Esophagus muscularis mucosa (tissue), 4 donors: ENCODE measurements at regions not wholly inside any gene's neighbourhood (a gene's known extent, or its start where the extent isn't known, plus 50 kb on each side); places are given as distances from the start of the nearest gene placed in this dataset.

Experiments
- DNase-seq: peaks from one replicate; pipeline ENCODE4 v3.0.0-alpha.2; 2017; ENCODE audit errors: extremely low spot score
- H3K27ac ChIP-seq, 4 donors: fragments of 200-600 bp; sonication (generic); replicated peaks in 1 of 4; 1 replicate in 3 of 4; 2 replicates in 1 of 4; pipeline ENCODE4 v1.5.1; 2016 to 2019; ENCODE audit warnings: mild to moderate bottlenecking in 1 of 4
- H3K27me3 ChIP-seq, 4 donors: fragments of 200-600 bp; sonication (generic); one replicate each; pipeline versions ENCODE4 v1.5.1 to v1.6.0; 2016 to 2019
- H3K36me3 ChIP-seq, 4 donors: fragments of 200-600 bp; sonication (generic); one replicate each; pipeline ENCODE4 v1.5.1; 2016 to 2019
- H3K4me1 ChIP-seq, 4 donors: fragments of 200-600 bp; sonication (generic); one replicate each; pipeline ENCODE4 v1.5.1; 2016 to 2019
- H3K4me3 ChIP-seq, 4 donors: fragments of 200-600 bp; sonication (generic); 1 replicate in 2 of 4; 2 replicates in 2 of 4; pipeline ENCODE4 v1.5.1; 2016 to 2019; ENCODE audit warnings: mild to moderate bottlenecking in 4 of 4, moderate library complexity in 1 of 4
- H3K9me3 ChIP-seq, 4 donors: fragments of 200-600 bp; sonication (generic); 1 replicate in 3 of 4; 2 replicates in 1 of 4; pipeline ENCODE4 v1.5.1; 2016 to 2019
- EP300 ChIP-seq: sonication (generic); formaldehyde crosslinking; IDR thresholded peaks from one replicate; pipeline ENCODE4 v1.6.1; 2017; ENCODE audit warnings: antibody characterized with exemption
- POLR2A ChIP-seq: fragments of 450-650 bp; IDR thresholded peaks from one replicate; pipeline ENCODE4 v1.6.1; 2017; ENCODE audit warnings: antibody characterized with exemption, moderate library complexity, mild to moderate bottlenecking, low read depth
- POLR2AphosphoS5 ChIP-seq, 2 donors: sonication (generic); formaldehyde crosslinking; IDR thresholded peaks; one replicate each; pipeline ENCODE4 v1.6.1; 2017; ENCODE audit warnings: antibody characterized with exemption in 2 of 2
- WGBS: methylation state at CpG from one replicate; pipeline ENCODE4 v1.1.5; 2018; 5-methylcytosine and 5-hydroxymethylcytosine counted together
- intact Hi-C: fragments of 100-400 bp; cut with DNase I; formaldehyde crosslinking; loops from one replicate; pipeline ENCODE4 v1.15.1; 2023
- TF ChIP-seq, protein P1 (sequence below), 3 experiments: fragments of 200-600 bp in 2 of 3; fragments of 450-650 bp in 1 of 3; sonication (generic) in 2 of 3; IDR thresholded peaks; one replicate each; pipeline ENCODE4 v1.5.1; 2017 to 2019; ENCODE audit warnings: antibody characterized with exemption in 3 of 3, mild to moderate bottlenecking in 2 of 3, moderate library complexity in 1 of 3

DNA sequence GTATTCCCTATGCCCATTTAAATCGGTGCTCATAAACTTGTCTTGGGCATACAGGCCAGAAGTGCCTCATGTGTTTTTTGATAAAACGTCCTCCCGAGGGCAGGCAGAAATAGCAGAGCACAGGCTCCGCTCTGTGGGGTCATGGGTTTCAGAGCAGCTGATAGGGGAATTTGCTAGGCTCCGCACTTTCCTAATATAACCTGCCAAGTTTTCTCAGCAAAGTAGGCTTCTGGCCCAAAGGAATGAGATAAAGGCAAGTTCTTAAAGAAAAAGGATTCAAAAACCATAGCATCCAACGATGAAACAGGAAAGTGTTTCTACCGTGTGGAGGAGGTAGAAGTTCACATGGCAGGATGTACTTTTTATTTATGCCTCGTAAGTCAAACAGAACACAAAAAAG, 69.8 kb upstream of the RALGAPA2 start:
- 26% methylated on average over 8 of the region's 8 CpGs for WGBS
- H3K9me3 ChIP-seq: no peaks in the 10 kb centered on the region
- intact Hi-C loops: no loop called here
- no peaks in the 10 kb centered on the region for H3K27me3 ChIP-seq
- DNase-seq: no peak
- TF ChIP-seq, protein P1, sequence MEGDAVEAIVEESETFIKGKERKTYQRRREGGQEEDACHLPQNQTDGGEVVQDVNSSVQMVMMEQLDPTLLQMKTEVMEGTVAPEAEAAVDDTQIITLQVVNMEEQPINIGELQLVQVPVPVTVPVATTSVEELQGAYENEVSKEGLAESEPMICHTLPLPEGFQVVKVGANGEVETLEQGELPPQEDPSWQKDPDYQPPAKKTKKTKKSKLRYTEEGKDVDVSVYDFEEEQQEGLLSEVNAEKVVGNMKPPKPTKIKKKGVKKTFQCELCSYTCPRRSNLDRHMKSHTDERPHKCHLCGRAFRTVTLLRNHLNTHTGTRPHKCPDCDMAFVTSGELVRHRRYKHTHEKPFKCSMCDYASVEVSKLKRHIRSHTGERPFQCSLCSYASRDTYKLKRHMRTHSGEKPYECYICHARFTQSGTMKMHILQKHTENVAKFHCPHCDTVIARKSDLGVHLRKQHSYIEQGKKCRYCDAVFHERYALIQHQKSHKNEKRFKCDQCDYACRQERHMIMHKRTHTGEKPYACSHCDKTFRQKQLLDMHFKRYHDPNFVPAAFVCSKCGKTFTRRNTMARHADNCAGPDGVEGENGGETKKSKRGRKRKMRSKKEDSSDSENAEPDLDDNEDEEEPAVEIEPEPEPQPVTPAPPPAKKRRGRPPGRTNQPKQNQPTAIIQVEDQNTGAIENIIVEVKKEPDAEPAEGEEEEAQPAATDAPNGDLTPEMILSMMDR (IDR thresholded peaks at IDR 0.05): no peak
- no peak for TF ChIP-seq POLR2A
- TF ChIP-seq EP300: no peak
- no peak for TF ChIP-seq POLR2AphosphoS5 (IDR thresholded peaks at IDR 0.05)
- peaks cover 0 to 18% (median 0%) of the 10 kb centered on the region in 4 donors for H3K4me1 ChIP-seq
- no peaks in the 10 kb centered on the region for H3K36me3 ChIP-seq
- no peak overlapping the region for H3K4me3 ChIP-seq
- H3K27ac ChIP-seq: no peak overlapping the region

DNA sequence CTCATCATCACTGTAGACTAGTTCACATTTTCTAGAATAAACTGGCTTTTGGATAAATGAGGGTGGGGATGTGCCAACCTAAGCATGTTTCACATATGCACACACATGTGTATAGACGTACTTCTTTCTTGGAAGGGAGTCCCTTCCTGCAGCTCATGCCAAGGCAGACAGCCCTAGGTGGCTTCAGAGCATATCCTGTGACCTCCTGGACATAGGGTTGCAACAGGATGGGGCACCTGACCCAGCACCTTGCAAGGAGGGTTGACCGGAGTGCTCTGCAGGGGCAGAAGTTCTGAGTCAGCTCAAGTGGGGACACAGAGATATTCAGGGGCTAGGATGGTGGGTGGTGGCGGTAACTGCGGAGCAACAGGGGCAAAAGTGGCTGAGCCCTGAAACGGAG, 68.6 kb upstream of the RALGAPA2 start:
- Histone ChIP-seq H3K4me1 (peaks cover 0 to 18% (median 0%) of the 10 kb centered on the region in 4 donors), H3K9me3 (no peaks in the 10 kb centered on the region), H3K36me3 (no peaks in the 10 kb centered on the region), H3K27me3 (no peaks in the 10 kb centered on the region), H3K27ac (no peak overlapping the region), H3K4me3 (no peak overlapping the region)
- intact Hi-C loops: no loop called here
- WGBS: 95% methylated on average over 5 of the region's 5 CpGs
- no peak for DNase-seq
- TF ChIP-seq POLR2AphosphoS5 (IDR thresholded peaks at IDR 0.05): no peak

DNA sequence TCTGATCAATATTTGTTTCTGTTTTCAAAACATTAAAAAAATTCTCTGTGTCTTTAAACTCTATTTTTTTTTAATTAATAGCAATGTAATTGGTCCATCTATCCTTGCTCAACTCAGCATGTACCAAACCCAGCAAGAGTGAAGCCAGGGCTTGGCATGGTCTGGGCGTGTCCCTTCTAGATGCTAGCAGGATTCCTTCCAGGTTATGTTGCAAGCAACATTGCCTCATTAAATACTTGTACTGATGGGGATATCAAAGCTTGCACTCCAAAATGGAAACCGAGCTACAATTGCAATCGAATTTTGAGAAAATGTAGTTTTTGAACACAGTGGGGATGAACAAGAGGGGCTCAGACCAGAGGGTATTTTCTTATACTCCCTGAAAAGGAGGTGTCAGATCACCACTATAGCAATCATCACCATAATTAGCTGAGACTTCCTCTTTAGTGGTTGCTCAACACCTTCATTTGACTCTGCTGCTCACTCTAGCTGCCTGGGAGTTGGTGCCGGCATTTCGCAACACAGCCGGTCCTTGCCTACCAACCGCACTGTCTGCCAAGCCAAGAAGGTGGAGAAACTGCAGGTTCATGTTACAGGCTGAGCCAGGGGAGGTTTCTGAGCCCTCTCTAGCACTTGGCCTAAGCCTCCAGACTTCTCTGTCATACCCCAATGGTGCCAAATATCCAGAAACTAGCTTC, 67.8 kb upstream of the RALGAPA2 start:
- peaks cover 0 to 18% (median 0%) of the 10 kb centered on the region in 4 donors for H3K4me1 ChIP-seq
- intact Hi-C loops: no loop called here
- H3K9me3 ChIP-seq: no peaks in the 10 kb centered on the region
- peak in 1 of 2 donors; percentile 24 for TF ChIP-seq POLR2AphosphoS5 (IDR thresholded peaks at IDR 0.05)
- no peak for TF ChIP-seq POLR2A
- 62% methylated on average over 7 of the region's 7 CpGs for WGBS
- DNase-seq: no peak
- H3K36me3 ChIP-seq: no peaks in the 10 kb centered on the region
- no peak overlapping the region for H3K27ac ChIP-seq
- no peak overlapping the region for H3K4me3 ChIP-seq
- H3K27me3 ChIP-seq: no peaks in the 10 kb centered on the region

DNA sequence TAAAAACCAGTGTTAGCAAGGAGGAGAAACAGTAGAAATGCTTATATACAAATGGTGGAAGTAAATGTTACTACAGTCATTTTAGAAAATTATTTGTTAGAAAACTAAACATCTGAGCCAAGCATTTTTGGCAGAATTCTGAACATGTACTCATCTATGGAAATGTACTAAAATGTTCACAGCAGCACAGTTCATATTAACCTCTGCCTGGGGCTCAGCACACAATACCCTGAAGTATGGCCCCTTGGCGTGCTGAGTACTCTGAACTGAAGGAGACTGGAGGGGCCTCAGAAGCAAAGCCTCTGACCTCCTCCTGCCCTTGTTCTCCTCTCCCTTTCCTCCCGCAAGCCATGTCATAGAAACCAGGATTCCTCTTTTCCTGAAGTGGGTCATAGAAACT, 66.2 kb upstream of the RALGAPA2 start:
- intact Hi-C loops: no loop called here
- no peak for DNase-seq
- Histone ChIP-seq H3K27ac (no peak overlapping the region), H3K4me1 (peaks cover 0 to 18% (median 0%) of the 10 kb centered on the region in 4 donors), H3K36me3 (no peaks in the 10 kb centered on the region), H3K9me3 (no peaks in the 10 kb centered on the region), H3K27me3 (no peaks in the 10 kb centered on the region), H3K4me3 (no peak overlapping the region)
- TF ChIP-seq POLR2AphosphoS5 (IDR thresholded peaks at IDR 0.05): no peak
- TF ChIP-seq POLR2A: no peak
- TF ChIP-seq EP300: no peak
- TF ChIP-seq, protein P1 (IDR thresholded peaks at IDR 0.05): no peak
- WGBS: 88% methylated on average over 1 of the region's 2 CpGs

DNA sequence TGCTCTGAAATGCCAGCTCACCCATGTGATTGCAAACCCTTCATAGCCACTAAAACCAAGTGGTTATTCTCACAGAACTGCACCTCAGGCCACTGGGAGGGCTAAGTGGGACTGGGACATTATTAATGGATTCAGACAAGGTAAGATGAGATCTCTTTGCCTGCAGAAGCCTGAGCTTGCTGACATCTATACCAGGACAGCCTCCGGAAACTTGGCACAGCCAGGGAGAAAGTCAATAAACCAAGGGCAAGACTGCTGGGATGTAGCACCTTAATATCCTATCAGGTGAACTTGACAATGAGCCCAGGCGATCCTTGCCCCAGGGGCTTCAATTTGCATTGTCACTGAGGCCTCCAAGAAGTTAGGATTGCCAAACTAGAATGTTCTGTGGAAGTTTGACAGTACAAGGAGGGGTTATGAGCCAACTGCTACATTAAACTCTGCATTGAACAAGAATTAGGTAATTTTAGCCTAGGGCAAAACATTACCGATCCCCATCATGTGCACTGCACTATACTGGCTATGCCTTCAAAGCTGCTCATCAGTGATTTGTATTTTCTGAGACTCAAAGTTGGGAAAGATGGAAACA, 60.1 kb upstream of the RALGAPA2 start:
- 66% methylated on average over 3 of the region's 3 CpGs for WGBS
- no peak for DNase-seq
- Histone ChIP-seq H3K4me1 (no peaks in the 10 kb centered on the region), H3K36me3 (no peaks in the 10 kb centered on the region), H3K4me3 (no peak overlapping the region), H3K9me3 (no peaks in the 10 kb centered on the region), H3K27me3 (peaks cover 0 to 9% (median 0%) of the 10 kb centered on the region in 4 donors), H3K27ac (no peak overlapping the region)
- TF ChIP-seq EP300: no peak
- no peak for TF ChIP-seq POLR2A
- no peak for TF ChIP-seq POLR2AphosphoS5 (IDR thresholded peaks at IDR 0.05)
- TF ChIP-seq, protein P1 (IDR thresholded peaks at IDR 0.05): no peak
- intact Hi-C loops: no loop called here
